B cell (primary cell): ENCODE measurements at regions not wholly inside any gene's neighbourhood (a gene's known extent, or its start where the extent isn't known, plus 50 kb on each side); places are given as distances from the start of the nearest gene placed in this dataset.

Experiments used
- CTCF ChIP-seq: fragments of 200-600 bp; IDR thresholded peaks from one replicate; pipeline ENCODE4 v1.8.0; 2022; ENCODE audit warnings: antibody characterized with exemption, mild to moderate bottlenecking
- EZH2 ChIP-seq: IDR thresholded peaks from 2 replicates; pipeline ENCODE4 v1.6.1; 2012; ENCODE audit warnings: borderline replicate concordance, low read depth, mild to moderate bottlenecking, moderate library complexity, low read length; ENCODE audit not compliant: insufficient read depth, poor library complexity, severe bottlenecking

GRCh38 chr4:71123951-71124350 lies 130.5 kb downstream of the DCK start:
- TF ChIP-seq CTCF (no peak), EZH2 (no peak)
